H1 (cell line): ENCODE measurements at regions not wholly inside any gene's neighbourhood (a gene's known extent, or its start where the extent isn't known, plus 50 kb on each side); places are given as distances from the start of the nearest gene placed in this dataset.

Source experiments
- CTCF ChIA-PET: fragments of 300-600 bp; sonication (Branson Sonifier 250); formaldehyde crosslinking; loops from one replicate; lab custom pipeline; 2021; ENCODE audit not compliant: partially characterized antibody; lab: Charles Lee
- POLR2A ChIA-PET: fragments of 300-600 bp; sonication (Branson Sonifier 250); formaldehyde crosslinking; loops from one replicate; lab custom pipeline; 2021; ENCODE audit warnings: inconsistent platforms; ENCODE audit not compliant: partially characterized antibody; lab: Charles Lee
- DNase-seq, 2 experiments: peaks; one replicate each; pipeline versions ENCODE4 v3.0.0 to v3.0.0-alpha.2; 2010 to 2022; ENCODE audit warnings: low spot score in 2 of 2, low read depth in 1 of 2, mixed read lengths in 1 of 2
- FAIRE-seq: peaks from 2 replicates; lab custom pipeline; 2011; peaks lifted over from hg19 to GRCh38; lab: Jason Lieb, UNC
- H2AFZ ChIP-seq: 2 replicates; pipeline ENCODE4 v1.8.1; 2012; ENCODE audit warnings: low read length, inconsistent platforms
- H2AK5ac ChIP-seq: 2 replicates; pipeline ENCODE4 v1.6.1; 2013; ENCODE audit warnings: low read depth, low read length
- H2BK120ac ChIP-seq: replicated peaks from 2 replicates; pipeline ENCODE3; 2013; ENCODE audit warnings: low read depth, low read length, inconsistent platforms
- H2BK12ac ChIP-seq: 2 replicates; pipeline ENCODE4 v1.6.1; 2013; ENCODE audit warnings: low read depth, low read length
- H2BK15ac ChIP-seq: 2 replicates; pipeline ENCODE4 v1.6.1; 2013; ENCODE audit warnings: low read length
- H2BK20ac ChIP-seq: 2 replicates; pipeline ENCODE4 v1.6.1; 2013; ENCODE audit warnings: low read length
- H2BK5ac ChIP-seq: 2 replicates; pipeline ENCODE4 v1.6.1; 2013; ENCODE audit warnings: low read depth, low read length
- H3K14ac ChIP-seq: 2 replicates; pipeline ENCODE4 v1.6.1; 2013; ENCODE audit warnings: inconsistent platforms; ENCODE audit not compliant: insufficient read length
- H3K18ac ChIP-seq: 2 replicates; pipeline ENCODE4 v1.6.1; 2013; ENCODE audit warnings: low read length; ENCODE audit errors: extremely low read depth
- H3K23ac ChIP-seq: 2 replicates; pipeline ENCODE4 v1.6.1; 2013; ENCODE audit warnings: inconsistent platforms; ENCODE audit not compliant: insufficient read length
- H3K23me2 ChIP-seq: 2 replicates; pipeline ENCODE4 v1.6.1; 2013; ENCODE audit warnings: low read depth, low read length
- H3K27ac ChIP-seq: 2 replicates; pipeline ENCODE4 v1.6.1; 2011; ENCODE audit warnings: low read depth, low read length, inconsistent platforms
- H3K27me3 ChIP-seq, 4 experiments: replicated peaks in 1 of 4; 1 replicate in 1 of 4; 2 replicates in 3 of 4; pipeline versions ENCODE4 v1.6.1 to v1.8.1; 2011 to 2013; ENCODE audit warnings: low read length in 3 of 4, mild to moderate bottlenecking in 3 of 4, inconsistent platforms in 2 of 4, mixed read lengths in 2 of 4, moderate library complexity in 1 of 4; ENCODE audit not compliant: control insufficient read depth in 3 of 4, insufficient read depth in 3 of 4; ENCODE audit errors: extremely low read depth in 1 of 4
- H3K36me3 ChIP-seq, 4 experiments: 2 replicates each; pipeline versions ENCODE4 v1.6.1 to v1.8.1; 2011 to 2013; ENCODE audit warnings: mild to moderate bottlenecking in 4 of 4, low read length in 3 of 4, moderate library complexity in 2 of 4, control low read depth in 1 of 4, inconsistent platforms in 1 of 4; ENCODE audit not compliant: insufficient read depth in 4 of 4, control insufficient read depth in 2 of 4
- H3K4ac ChIP-seq: replicated peaks from 2 replicates; pipeline ENCODE3; 2013; ENCODE audit warnings: low read length, low read depth, mixed read lengths, inconsistent platforms; ENCODE audit not compliant: insufficient read length
- H3K4me1 ChIP-seq, 4 experiments: replicated peaks in 1 of 4; 1 replicate in 1 of 4; 2 replicates in 3 of 4; pipeline versions ENCODE4 v1.6.1 to v1.8.1; 2011 to 2013; ENCODE audit warnings: low read length in 3 of 4, inconsistent platforms in 2 of 4, mixed read lengths in 1 of 4; ENCODE audit not compliant: insufficient read depth in 4 of 4, control insufficient read depth in 3 of 4
- H3K4me2 ChIP-seq, 2 experiments: 2 replicates each; pipeline versions ENCODE4 v1.6.1 to v1.8.1; 2011 to 2013; ENCODE audit warnings: low read depth in 2 of 2, low read length in 2 of 2, control low read depth in 1 of 2, inconsistent platforms in 1 of 2, mild to moderate bottlenecking in 1 of 2; ENCODE audit not compliant: insufficient read depth in 1 of 2
- H3K4me3 ChIP-seq, 4 experiments: fragments of 200-600, 300-600 bp in 1 of 4; sonication (generic), shearing (Covaris generic), sonication (Bioruptor Twin) in 1 of 4; 2 replicates each; pipeline versions ENCODE4 v1.5.1 to v1.8.1; 2011 to 2016; ENCODE audit warnings: low read length in 4 of 4, low read depth in 3 of 4, control low read depth in 2 of 4, inconsistent platforms in 2 of 4, mild to moderate bottlenecking in 2 of 4, mixed read lengths in 1 of 4, moderate library complexity in 1 of 4; ENCODE audit not compliant: insufficient read depth in 2 of 4; ENCODE audit errors: extremely low read depth in 1 of 4
- H3K56ac ChIP-seq: replicated peaks from 2 replicates; pipeline ENCODE3; 2013; ENCODE audit warnings: low read depth, mild to moderate bottlenecking, mixed read lengths, low read length, inconsistent platforms; ENCODE audit not compliant: insufficient read length
- H3K79me1 ChIP-seq: 2 replicates; pipeline ENCODE4 v1.6.1; 2013; ENCODE audit warnings: low read depth, low read length, control low read depth
- H3K79me2 ChIP-seq, 2 experiments: 2 replicates each; pipeline versions ENCODE4 v1.6.1 to v1.8.1; 2012 to 2013; ENCODE audit warnings: low read length in 2 of 2, mild to moderate bottlenecking in 2 of 2, inconsistent platforms in 1 of 2; ENCODE audit not compliant: insufficient read depth in 2 of 2, control insufficient read depth in 1 of 2
- H3K9ac ChIP-seq, 4 experiments: replicated peaks in 1 of 4; 1 replicate in 1 of 4; 2 replicates in 3 of 4; pipeline versions ENCODE4 v1.6.1 to v1.8.1; 2011 to 2013; ENCODE audit warnings: low read depth in 3 of 4, low read length in 3 of 4, control low read depth in 2 of 4, mild to moderate bottlenecking in 2 of 4, moderate library complexity in 2 of 4, inconsistent platforms in 1 of 4; ENCODE audit errors: extremely low read depth in 1 of 4
- H3K9me3 ChIP-seq, 2 experiments: 2 replicates each; pipeline versions ENCODE4 v1.6.1 to v1.8.1; 2012 to 2013; ENCODE audit warnings: mild to moderate bottlenecking in 2 of 2, moderate library complexity in 2 of 2, control low read depth in 1 of 2, inconsistent platforms in 1 of 2, low read depth in 1 of 2, low read length in 1 of 2, mixed read lengths in 1 of 2; ENCODE audit not compliant: insufficient read depth in 2 of 2
- H4K20me1 ChIP-seq, 2 experiments: replicated peaks in 1 of 2; 2 replicates each; pipeline versions ENCODE3 to v1.8.1; 2011 to 2013; ENCODE audit warnings: inconsistent platforms in 2 of 2, low read length in 2 of 2, mild to moderate bottlenecking in 1 of 2; ENCODE audit not compliant: insufficient read depth in 2 of 2, control insufficient read depth in 1 of 2
- H4K5ac ChIP-seq: 2 replicates; pipeline ENCODE4 v1.6.1; 2013; ENCODE audit warnings: low read length, low read depth, mixed read lengths, inconsistent platforms; ENCODE audit not compliant: insufficient read length
- H4K8ac ChIP-seq: 2 replicates; pipeline ENCODE4 v1.8.0; 2013; ENCODE audit warnings: mild to moderate bottlenecking, moderate library complexity, low read length, inconsistent platforms; ENCODE audit not compliant: insufficient read depth; ENCODE audit errors: extremely low read depth
- H4K91ac ChIP-seq: replicated peaks from 2 replicates; pipeline ENCODE3; 2013; ENCODE audit warnings: low read length, mixed read lengths, inconsistent platforms; ENCODE audit not compliant: insufficient read length
- BCL11A ChIP-seq, 2 experiments: IDR thresholded peaks; one replicate each; pipeline ENCODE4 v1.6.1; 2011; ENCODE audit warnings: low read depth in 2 of 2, low read length in 2 of 2, mild to moderate bottlenecking in 2 of 2
- CBX8 ChIP-seq: fragments of 300-800, 300-1000 bp; sonication (generic); IDR thresholded peaks from 2 replicates; pipeline ENCODE4 v1.7.1; 2016; ENCODE audit warnings: low read depth, low read length, borderline replicate concordance
- CREB1 ChIP-seq: IDR thresholded peaks from 2 replicates; pipeline ENCODE4 v1.6.1; 2012; ENCODE audit warnings: inconsistent platforms
- CTBP2 ChIP-seq: IDR thresholded peaks from 2 replicates; pipeline ENCODE4 v1.7.0; 2011; ENCODE audit warnings: borderline replicate concordance, mild to moderate bottlenecking, moderate library complexity, mixed read lengths, low read length; ENCODE audit not compliant: insufficient read depth, insufficient read length
- EZH2 ChIP-seq: fragments of 200-600 bp; sonication (generic); IDR thresholded peaks from 2 replicates; pipeline ENCODE4 v1.7.1; 2012; ENCODE audit warnings: low read depth, mild to moderate bottlenecking, moderate library complexity, low read length, inconsistent platforms; ENCODE audit not compliant: severe bottlenecking
- NRF1 ChIP-seq: IDR thresholded peaks from 2 replicates; pipeline ENCODE4 v1.6.1; 2011; ENCODE audit warnings: mild to moderate bottlenecking, low read depth, low read length, improper control_type of control experiment
- PHF8 ChIP-seq: fragments of 200-600 bp; sonication (generic); conservative IDR thresholded peaks from 2 replicates; pipeline ENCODE4 v1.7.1; 2012; ENCODE audit warnings: low read depth, mild to moderate bottlenecking, inconsistent platforms, low read length, moderate library complexity
- POLR2A ChIP-seq, 2 experiments: IDR thresholded peaks; 1 replicate in 1 of 2; 2 replicates in 1 of 2; pipeline ENCODE4 v1.6.1; 2011; ENCODE audit warnings: low read depth in 2 of 2, low read length in 2 of 2, mild to moderate bottlenecking in 2 of 2; ENCODE audit errors: control extremely low read depth in 1 of 2
- POU5F1 ChIP-seq: IDR thresholded peaks from 2 replicates; pipeline ENCODE4 v1.6.1; 2011; ENCODE audit warnings: low read depth, mild to moderate bottlenecking, low read length, moderate library complexity
- SIRT6 ChIP-seq: IDR thresholded peaks from one replicate; pipeline ENCODE4 v1.7.1; 2012; ENCODE audit warnings: low read length, inconsistent platforms
- SIX5 ChIP-seq: IDR thresholded peaks from 2 replicates; pipeline ENCODE4 v1.6.1; 2011; ENCODE audit warnings: mild to moderate bottlenecking, low read depth, low read length
- SP4 ChIP-seq: IDR thresholded peaks from 2 replicates; pipeline ENCODE4 v1.6.1; 2012; ENCODE audit warnings: low read length, inconsistent platforms
- TAF1 ChIP-seq: IDR thresholded peaks from 2 replicates; pipeline ENCODE4 v1.6.1; 2011; ENCODE audit warnings: mild to moderate bottlenecking, low read depth, low read length
- TAF7 ChIP-seq: optimal IDR thresholded peaks from 2 replicates; pipeline ENCODE3; 2011; ENCODE audit warnings: low read depth, mild to moderate bottlenecking, inconsistent platforms, low read length, moderate library complexity, borderline replicate concordance
- TBP ChIP-seq: IDR thresholded peaks from 2 replicates; pipeline ENCODE4 v1.6.1; 2011; ENCODE audit warnings: low read depth, low read length, improper control_type of control experiment
- USF2 ChIP-seq: IDR thresholded peaks from 2 replicates; pipeline ENCODE4 v1.6.1; 2011; ENCODE audit warnings: low read length, improper control_type of control experiment
- WGBS, 2 experiments: shearing (Covaris generic) in 1 of 2; methylation state at CpG; one replicate each; pipeline versions ENCODE4 v1.1.6 to v1.1.7; 2013 to 2015; ENCODE audit warnings: low lambda C conversion rate in 2 of 2, mixed read lengths in 2 of 2, inconsistent platforms in 1 of 2, low coverage in 1 of 2, missing lambda C conversion rate in 1 of 2; ENCODE audit not compliant: insufficient replicate concordance in 2 of 2, insufficient coverage in 1 of 2, insufficient read length in 1 of 2; ENCODE audit errors: extremely low coverage in 1 of 2, missing lambda C conversion rate in 1 of 2; 5-methylcytosine and 5-hydroxymethylcytosine counted together

GRCh38 chr6:163718537-163718936 is 304.0 kb downstream of the QKI start:
- Histone ChIP-seq H2BK5ac (no peak overlapping the region), H3K4me1 (peaks cover 0 to 1% (median 0%) of the 10 kb centered on the region in 4 experiments; a peak in 1 of 7 replicates), H3K18ac (no peak overlapping the region; the same call in 1 of the 2 replicates), H3K9me3 (no peaks in the 10 kb centered on the region), H2AFZ (no peak overlapping the region), H3K9ac (no peak overlapping the region), H4K91ac (no peak overlapping the region), H3K27me3 (no peaks in the 10 kb centered on the region), H3K14ac (no peak overlapping the region), H2BK20ac (no peak overlapping the region), H3K56ac (no peak overlapping the region), H3K23ac (no peak overlapping the region), H3K4me2 (no peak overlapping the region), H3K23me2 (no peaks in the 10 kb centered on the region), H2BK120ac (no peak overlapping the region), H3K4ac (no peak overlapping the region), H2BK15ac (no peak overlapping the region), H2AK5ac (no peak overlapping the region), H4K5ac (no peak overlapping the region), H4K20me1 (no peaks in the 10 kb centered on the region), H2BK12ac (no peak overlapping the region), H3K36me3 (no peaks in the 10 kb centered on the region), H3K27ac (no peak overlapping the region), H3K79me1 (no peaks in the 10 kb centered on the region), H3K79me2 (no peaks in the 10 kb centered on the region), H4K8ac (no peak overlapping the region), H3K4me3 (no peak overlapping the region)
- FAIRE-seq (no peak), DNase-seq (no peak)
- CTCF ChIA-PET: no interaction called here
- POLR2A ChIA-PET: no interaction called here
- WGBS, 2 experiments: 83% methylated on average over 2 of the region's 2 CpGs; no CpG with 5 or more reads in 1 of the 2 experiments
- TF ChIP-seq POLR2A (IDR thresholded peaks at IDR 0.05; ENCODE audit: control extremely low read depth in 1 of 2, low read depth in 2 of 2, low read length in 2 of 2) (no peak), BCL11A (IDR thresholded peaks at IDR 0.05; ENCODE audit: low read depth in 2 of 2, low read length in 2 of 2) (no peak), CBX8 (no peak), USF2 (no peak), SIRT6 (no peak), CREB1 (no peak), TAF7 (no peak), SIX5 (no peak), PHF8 (no peak), NRF1 (no peak), EZH2 (no peak), CTBP2 (no peak), SP4 (no peak), POU5F1 (no peak), TBP (no peak), TAF1 (no peak)
